Effector memory CD8-positive, alpha-beta T cell (primary cell): ENCODE measurements at regions not wholly inside any gene's neighbourhood (a gene's known extent, or its start where the extent isn't known, plus 50 kb on each side); places are given as distances from the start of the nearest gene placed in this dataset.
"Not testable (repeated sequence)": the region's sequence is repeated elsewhere in the genome, so short reads cannot be mapped to it uniquely, and the experiment has no call there.

Source experiments
- ATAC-seq: fragments of 150-1000 bp; cut with Tn5 transposase; replicated peaks from 2 replicates; pipeline ENCODE4 v1.10.0; 2021; ENCODE audit warnings: mild to moderate bottlenecking, moderate library complexity
- DNase-seq, 3 experiments: peaks; one replicate each; pipeline ENCODE4 v3.0.0; 2021
- H3K27ac Mint-ChIP-seq, 2 donors: one replicate each; pipeline ENCODE4 v1.8.0; 2022; ENCODE audit warnings: mild to moderate bottlenecking in 2 of 2, mixed read lengths in 2 of 2, moderate library complexity in 2 of 2
- H3K27me3 Mint-ChIP-seq, 2 donors: one replicate each; pipeline ENCODE4 v1.8.0; 2022; ENCODE audit warnings: mixed read lengths in 2 of 2
- H3K36me3 Mint-ChIP-seq: one replicate; pipeline ENCODE4 v1.8.0; 2022; ENCODE audit warnings: mild to moderate bottlenecking, moderate library complexity, mixed read lengths; ENCODE audit not compliant: insufficient read depth
- H3K4me1 Mint-ChIP-seq, 2 donors: one replicate each; pipeline ENCODE4 v1.8.0; 2022; ENCODE audit warnings: low read depth in 2 of 2, mixed read lengths in 2 of 2
- H3K4me3 Mint-ChIP-seq, 2 donors: one replicate each; pipeline ENCODE4 v1.8.0; 2022; ENCODE audit warnings: mild to moderate bottlenecking in 2 of 2, mixed read lengths in 2 of 2, moderate library complexity in 2 of 2
- H3K9me3 Mint-ChIP-seq, 2 donors: one replicate each; pipeline ENCODE4 v1.8.0; 2022; ENCODE audit warnings: mixed read lengths in 2 of 2

GRCh38 chr2:129187343-129187742, 792.1 kb upstream of the RAB6C start:
- Mint-ChIP-seq H3K36me3 (no peaks in the 10 kb centered on the region), H3K27me3 (no peaks in the 10 kb centered on the region), H3K4me1 (no peaks in the 10 kb centered on the region), H3K9me3 (peaks cover 2 to 8% of the 10 kb centered on the region in 2 donors), H3K27ac (no peak overlapping the region), H3K4me3 (no peak overlapping the region)
- ATAC-seq (no peak), DNase-seq (no peak)

- H3K4me1 Mint-ChIP-seq = no peaks in the 10 kb centered on the region
- DNase-seq = no peak
Observed at GRCh38 chr2:129188451-129188850, 791.0 kb upstream of the RAB6C start.

GRCh38 chr2:129189617-129190319, 789.7 kb upstream of the RAB6C start:
- ATAC-seq (no peak), DNase-seq (no peak)
- no peaks in the 10 kb centered on the region for H3K36me3 Mint-ChIP-seq
- H3K4me3 Mint-ChIP-seq = no peak overlapping the region
- no peaks in the 10 kb centered on the region for H3K4me1 Mint-ChIP-seq
- H3K27ac Mint-ChIP-seq = no peak overlapping the region
- peaks cover 2 to 8% of the 10 kb centered on the region in 2 donors for H3K9me3 Mint-ChIP-seq
- no peaks in the 10 kb centered on the region for H3K27me3 Mint-ChIP-seq

More at GRCh38 chr2:129188451-129188850, 791.0 kb upstream of the RAB6C start:
- H3K27ac Mint-ChIP-seq = no peak overlapping the region
- H3K9me3 Mint-ChIP-seq = peaks cover 2 to 8% of the 10 kb centered on the region in 2 donors
- ATAC-seq = no peak
- no peaks in the 10 kb centered on the region for H3K36me3 Mint-ChIP-seq
- no peak overlapping the region for H3K4me3 Mint-ChIP-seq
- H3K27me3 Mint-ChIP-seq = no peaks in the 10 kb centered on the region

DNA sequence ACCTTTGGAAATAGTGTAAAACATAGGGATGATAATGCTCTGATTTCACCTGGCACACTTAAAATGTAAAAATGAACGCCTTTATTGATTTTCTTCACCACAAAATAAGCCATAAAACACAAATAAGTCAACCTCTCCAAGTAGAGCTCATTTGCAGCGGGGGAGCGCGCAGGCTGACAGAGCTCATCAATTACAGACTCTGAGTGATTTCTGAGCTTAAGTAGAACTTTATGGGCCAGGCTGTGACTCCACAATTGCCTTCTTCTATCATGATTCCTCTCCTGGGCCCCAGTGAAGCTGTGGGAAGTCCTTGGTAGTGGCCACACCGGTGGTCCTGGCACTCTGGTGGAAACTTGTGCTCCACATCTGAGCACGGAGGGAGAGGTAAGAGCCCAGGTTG, 789.0 kb upstream of the RAB6C start:
- H3K27ac Mint-ChIP-seq = no peak overlapping the region
- H3K9me3 Mint-ChIP-seq = peaks cover 2 to 8% of the 10 kb centered on the region in 2 donors
- ATAC-seq (no peak), DNase-seq (no peak)
- H3K36me3 Mint-ChIP-seq = no peaks in the 10 kb centered on the region
- H3K27me3 Mint-ChIP-seq = no peaks in the 10 kb centered on the region
- H3K4me1 Mint-ChIP-seq = no peaks in the 10 kb centered on the region
- H3K4me3 Mint-ChIP-seq = no peak overlapping the region

DNA sequence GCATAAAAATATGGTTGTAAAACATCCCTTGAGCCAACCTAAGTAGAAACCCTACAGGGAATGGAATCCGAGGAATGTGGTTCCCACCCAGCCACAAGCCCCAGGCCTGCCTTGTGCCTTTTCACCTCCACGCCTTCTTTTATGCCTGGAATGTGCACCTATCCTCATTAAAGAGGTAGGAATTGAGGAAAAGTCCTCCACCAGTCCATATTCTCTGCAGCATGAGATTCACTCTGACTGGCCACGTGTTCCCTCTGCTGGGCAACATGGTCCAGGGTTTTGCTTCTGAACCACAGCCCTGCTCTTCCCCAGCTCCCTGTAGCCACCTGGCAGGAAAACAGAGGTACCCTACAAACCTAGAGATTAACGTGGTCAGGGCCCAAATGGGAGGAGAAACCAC, 787.9 kb upstream of the RAB6C start:
- Mint-ChIP-seq H3K36me3 (no peaks in the 10 kb centered on the region), H3K27me3 (no peaks in the 10 kb centered on the region), H3K9me3 (peaks cover 2 to 8% of the 10 kb centered on the region in 2 donors), H3K4me3 (no peak overlapping the region), H3K4me1 (no peaks in the 10 kb centered on the region), H3K27ac (no peak overlapping the region)
- no peak for ATAC-seq
- DNase-seq = no peak

DNA sequence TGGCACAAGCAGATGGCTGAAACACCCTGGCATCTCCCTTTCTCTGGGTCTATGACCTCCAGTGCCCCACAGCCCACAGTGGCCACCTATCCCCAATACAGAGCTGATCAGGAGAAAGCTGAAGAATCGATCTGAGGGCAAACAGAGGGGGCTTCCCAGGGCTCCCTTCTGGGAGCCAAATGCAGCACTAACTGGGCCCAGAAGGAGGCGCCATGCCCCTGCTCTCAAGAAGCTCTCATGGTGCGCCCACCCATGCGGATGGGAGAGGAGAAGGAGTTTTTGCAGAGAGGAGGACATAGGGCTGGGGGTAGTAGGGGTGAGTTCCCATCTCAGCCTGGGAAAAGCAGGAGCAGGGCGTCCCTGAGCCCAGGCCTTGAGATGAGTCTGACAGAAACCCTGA, 787.3 kb upstream of the RAB6C start:
- Mint-ChIP-seq H3K27ac (no peak overlapping the region), H3K36me3 (no peaks in the 10 kb centered on the region), H3K27me3 (no peaks in the 10 kb centered on the region), H3K4me3 (no peak overlapping the region), H3K4me1 (no peaks in the 10 kb centered on the region), H3K9me3 (peaks cover 2 to 8% of the 10 kb centered on the region in 2 donors)
- no peak for DNase-seq
- ATAC-seq = no peak

- Mint-ChIP-seq H3K9me3 (peaks cover 2 to 8% of the 10 kb centered on the region in 2 donors), H3K36me3 (no peaks in the 10 kb centered on the region), H3K27me3 (no peaks in the 10 kb centered on the region), H3K4me1 (no peaks in the 10 kb centered on the region), H3K4me3 (no peak overlapping the region), H3K27ac (no peak overlapping the region)
- ATAC-seq (no peak), DNase-seq (no peak)
Observed at GRCh38 chr2:129192841-129193253, 786.6 kb upstream of the RAB6C start.

GRCh38 chr2:129193961-129194360, 785.5 kb upstream of the RAB6C start:
- no peaks in the 10 kb centered on the region for H3K27me3 Mint-ChIP-seq
- H3K9me3 Mint-ChIP-seq = peaks cover 1 to 4% of the 10 kb centered on the region in 2 donors
- ATAC-seq = no peak
- no peaks in the 10 kb centered on the region for H3K4me1 Mint-ChIP-seq
- H3K36me3 Mint-ChIP-seq = no peaks in the 10 kb centered on the region
- DNase-seq = no peak
- no peak overlapping the region for H3K4me3 Mint-ChIP-seq
- no peak overlapping the region for H3K27ac Mint-ChIP-seq

DNA sequence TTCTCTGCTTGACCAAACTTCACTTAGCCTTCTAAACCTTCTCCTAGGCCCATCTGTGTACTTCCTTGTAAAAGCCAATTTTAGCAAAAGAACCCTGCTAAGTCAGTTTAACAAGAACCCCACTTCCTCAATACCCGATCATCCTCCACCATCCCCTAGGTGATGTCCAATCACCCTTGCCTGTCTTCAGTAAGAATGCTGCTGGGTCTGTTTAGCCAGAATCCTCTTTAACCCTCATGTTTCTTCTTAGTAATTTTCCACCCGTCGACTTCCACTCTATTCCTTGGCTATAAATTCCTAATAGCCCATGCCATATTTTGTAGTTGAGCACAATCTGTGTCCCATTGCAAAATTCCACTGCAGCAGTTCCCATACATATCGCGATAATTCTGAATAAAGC, 780.0 kb upstream of the RAB6C start:
- Mint-ChIP-seq H3K36me3 (no peaks in the 10 kb centered on the region), H3K27me3 (no peaks in the 10 kb centered on the region), H3K4me3 (no peak overlapping the region), H3K4me1 (no peaks in the 10 kb centered on the region), H3K27ac (no peak overlapping the region), H3K9me3 (no peaks in the 10 kb centered on the region)
- DNase-seq = no peak
- no peak for ATAC-seq

GRCh38 chr2:129201696-129202095, 777.8 kb upstream of the RAB6C start:
- Mint-ChIP-seq H3K9me3 (peaks cover 0 to 2% of the 10 kb centered on the region in 2 donors), H3K27ac (no peak overlapping the region), H3K4me1 (no peaks in the 10 kb centered on the region), H3K27me3 (peaks cover 0 to 3% of the 10 kb centered on the region in 2 donors), H3K4me3 (no peak overlapping the region), H3K36me3 (no peaks in the 10 kb centered on the region)
- ATAC-seq (no peak), DNase-seq (no peak)

GRCh38 chr2:129203331-129203730, 776.1 kb upstream of the RAB6C start:
- Mint-ChIP-seq H3K27ac (no peak overlapping the region), H3K27me3 (peaks cover 0 to 6% of the 10 kb centered on the region in 2 donors), H3K36me3 (no peaks in the 10 kb centered on the region), H3K4me1 (no peaks in the 10 kb centered on the region), H3K4me3 (no peak overlapping the region), H3K9me3 (peaks cover 0 to 4% of the 10 kb centered on the region in 2 donors)
- no peak for DNase-seq
- ATAC-seq = no peak

- H3K4me3 Mint-ChIP-seq, H3K4me1 Mint-ChIP-seq, DNase-seq, H3K27me3 Mint-ChIP-seq, ATAC-seq, H3K27ac Mint-ChIP-seq, H3K9me3 Mint-ChIP-seq, H3K36me3 Mint-ChIP-seq: not testable (repeated sequence)
Observed at GRCh38 chr2:129204581-129204980, 774.9 kb upstream of the RAB6C start.

GRCh38 chr2:129205176-129205575, 774.3 kb upstream of the RAB6C start:
- no peak overlapping the region for H3K4me3 Mint-ChIP-seq
- peaks cover 0 to 4% of the 10 kb centered on the region in 2 donors for H3K9me3 Mint-ChIP-seq
- DNase-seq = no peak
- no peak for ATAC-seq
- H3K4me1 Mint-ChIP-seq = no peaks in the 10 kb centered on the region
- no peaks in the 10 kb centered on the region for H3K36me3 Mint-ChIP-seq
- no peak overlapping the region for H3K27ac Mint-ChIP-seq
- peaks cover 0 to 6% of the 10 kb centered on the region in 2 donors for H3K27me3 Mint-ChIP-seq

- Mint-ChIP-seq H3K9me3 (peaks cover 0 to 4% of the 10 kb centered on the region in 2 donors), H3K4me3 (no peak overlapping the region), H3K36me3 (no peaks in the 10 kb centered on the region), H3K27ac (no peak overlapping the region), H3K4me1 (no peaks in the 10 kb centered on the region), H3K27me3 (peaks cover 0 to 6% of the 10 kb centered on the region in 2 donors)
- no peak for ATAC-seq
- DNase-seq = no peak
Observed at GRCh38 chr2:129205766-129206165, 773.7 kb upstream of the RAB6C start.
